ENCODE measurements at regions not wholly inside any gene's neighbourhood (a gene's known extent, or its start where the extent isn't known, plus 50 kb on each side); places are given as distances from the start of the nearest gene placed in this dataset.
A peak's percentile ranks its signal among the peaks of the same experiment; 100 is the strongest.

DNA sequence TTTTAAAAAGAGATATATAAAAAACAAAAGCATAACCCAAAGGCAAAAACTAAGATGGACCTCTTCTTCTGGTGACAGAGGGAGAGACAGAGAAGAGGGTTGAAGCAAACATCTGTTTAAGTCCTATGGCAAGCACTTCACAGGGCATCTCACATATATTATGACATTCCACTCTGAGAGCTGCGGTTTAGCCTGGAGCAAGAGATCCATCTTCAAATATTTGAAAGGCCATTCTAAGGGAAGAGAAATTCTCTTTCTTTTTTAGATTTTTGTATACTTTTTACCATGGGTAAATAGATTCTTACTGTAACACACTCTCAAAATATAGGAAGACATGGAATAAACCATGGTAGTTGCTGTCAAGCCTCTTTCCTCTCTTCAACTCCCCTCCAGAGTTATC is 204.1 kb downstream of the GXYLT1 start:
- Histone ChIP-seq H3K4me1 (ENCODE audit: control insufficient read depth in 1 of 2, insufficient read depth in 2 of 2, low read length in 2 of 2) (peaks cover 0 to 3% of the 10 kb centered on the region in 2 donors), H3K27ac (ENCODE audit: low read depth in 1 of 2, low read length in 2 of 2) (no peak overlapping the region), H3K4me3 (ENCODE audit: low read length in 2 of 2) (no peak overlapping the region), H3K9me3 (ENCODE audit: control insufficient read depth, low read length) (no peaks in the 10 kb centered on the region), H3K27me3 (ENCODE audit: control insufficient read depth in 1 of 2, insufficient read depth in 2 of 2, low read length in 1 of 2) (no peaks in the 10 kb centered on the region), H3K36me3 (ENCODE audit: control insufficient read depth in 1 of 2, insufficient read depth in 2 of 2, low read length in 1 of 2) (no peaks in the 10 kb centered on the region)
- 86 to 91% methylated on average over 1 of the region's 1 CpG for WGBS, 2 donors
- intact Hi-C loops (cut with DNase I) = no loop called here
- DNase-seq (no peak), ATAC-seq (ENCODE audit: low FRiP score) (no peak)

DNA sequence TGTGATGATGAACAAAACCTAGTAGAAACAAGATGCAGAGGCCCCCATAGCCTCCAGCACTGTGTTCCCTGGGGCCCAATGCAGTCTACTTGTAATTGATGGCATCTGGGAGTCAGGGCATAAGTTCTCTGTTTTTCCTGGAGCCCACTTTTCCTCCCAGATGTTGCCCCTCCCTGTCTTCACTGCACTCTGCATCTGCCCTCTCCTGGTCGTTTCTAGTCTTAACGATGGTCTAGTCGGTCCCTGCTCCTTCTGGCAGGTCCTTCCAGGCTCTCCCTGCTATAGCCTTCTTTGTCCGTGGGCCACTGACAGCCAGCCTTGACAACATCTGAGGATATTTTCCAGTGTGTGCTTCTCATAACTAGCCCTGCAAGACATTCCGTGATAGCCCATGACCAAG is 208.3 kb downstream of the GXYLT1 start:
- intact Hi-C loops (cut with DNase I) = no loop called here
- H3K4me3 ChIP-seq (ENCODE audit: low read length in 2 of 2) = no peak overlapping the region
- no peak overlapping the region for H3K27ac ChIP-seq (ENCODE audit: low read depth in 1 of 2, low read length in 2 of 2)
- ATAC-seq (ENCODE audit: low FRiP score) (no peak), DNase-seq (no peak)
- no peaks in the 10 kb centered on the region for H3K27me3 ChIP-seq (ENCODE audit: control insufficient read depth in 1 of 2, insufficient read depth in 2 of 2, low read length in 1 of 2)
- H3K9me3 ChIP-seq (ENCODE audit: control insufficient read depth, low read length) = no peaks in the 10 kb centered on the region
- peaks cover 3% of the 10 kb centered on the region in 2 donors for H3K4me1 ChIP-seq (ENCODE audit: control insufficient read depth in 1 of 2, insufficient read depth in 2 of 2, low read length in 2 of 2)
- WGBS, 2 donors = 55 to 66% methylated on average over 5 of the region's 5 CpGs
- H3K36me3 ChIP-seq (ENCODE audit: control insufficient read depth in 1 of 2, insufficient read depth in 2 of 2, low read length in 1 of 2) = no peaks in the 10 kb centered on the region

DNA sequence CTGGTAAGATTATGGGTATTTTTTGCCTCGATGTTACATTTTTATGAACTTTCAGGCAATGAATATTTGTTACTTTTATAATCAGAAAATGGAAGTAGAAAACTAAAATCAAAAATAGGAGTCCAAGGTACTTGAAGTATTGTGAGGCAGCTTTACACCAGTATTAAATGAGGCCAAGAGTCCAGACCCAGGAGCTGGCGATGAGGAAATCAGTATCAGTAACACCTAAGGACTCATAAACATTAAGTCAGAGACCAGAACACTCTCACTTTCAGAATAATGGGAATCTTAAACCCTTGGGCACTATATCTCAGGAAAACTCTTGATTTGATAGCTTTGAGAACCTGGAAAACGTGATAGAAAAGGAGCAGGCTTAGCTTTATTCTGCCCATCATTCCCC is 208.8 kb downstream of the GXYLT1 start:
- intact Hi-C loops (cut with DNase I) = no loop called here
- Histone ChIP-seq H3K27ac (ENCODE audit: low read depth in 1 of 2, low read length in 2 of 2) (no peak overlapping the region), H3K4me3 (ENCODE audit: low read length in 2 of 2) (no peak overlapping the region), H3K27me3 (ENCODE audit: control insufficient read depth in 1 of 2, insufficient read depth in 2 of 2, low read length in 1 of 2) (no peaks in the 10 kb centered on the region), H3K4me1 (ENCODE audit: control insufficient read depth in 1 of 2, insufficient read depth in 2 of 2, low read length in 2 of 2) (peaks cover 3% of the 10 kb centered on the region in 2 donors), H3K9me3 (ENCODE audit: control insufficient read depth, low read length) (no peaks in the 10 kb centered on the region), H3K36me3 (ENCODE audit: control insufficient read depth in 1 of 2, insufficient read depth in 2 of 2, low read length in 1 of 2) (no peaks in the 10 kb centered on the region)
- DNase-seq (no peak), ATAC-seq (ENCODE audit: low FRiP score) (no peak)
- WGBS, 2 donors = 79 to 85% methylated on average over 3 of the region's 3 CpGs

DNA sequence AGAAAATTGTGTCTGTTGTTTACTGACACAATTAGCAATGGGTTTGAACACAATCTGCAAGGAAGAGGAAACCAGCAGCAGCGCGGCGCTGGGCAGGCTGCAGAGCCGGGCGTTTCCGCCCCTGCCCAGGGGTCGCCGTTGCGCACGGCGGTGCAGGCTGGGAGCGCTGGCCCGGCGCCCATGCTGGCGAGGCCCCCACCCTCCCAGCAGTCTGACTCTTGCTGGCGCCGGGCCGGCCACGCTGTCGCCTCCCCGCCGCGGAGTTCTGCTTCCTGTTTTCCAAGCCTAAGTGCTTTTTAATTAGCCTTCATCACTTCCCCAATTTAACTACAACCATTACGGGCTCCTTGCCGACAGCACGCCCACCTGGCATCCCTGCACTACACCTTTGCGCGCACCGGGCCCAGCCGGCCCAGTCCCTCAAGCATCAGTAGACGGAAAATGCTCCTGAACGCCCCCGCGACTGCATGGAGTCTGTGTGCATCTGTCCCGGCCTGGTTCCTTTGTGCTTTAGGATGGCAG is 212.1 kb downstream of the GXYLT1 start:
- peak; percentile 88 for DNase-seq
- ATAC-seq (ENCODE audit: low FRiP score) = peak; percentile 88
- Histone ChIP-seq H3K27ac (ENCODE audit: low read depth in 1 of 2, low read length in 2 of 2) (no peak overlapping the region), H3K27me3 (ENCODE audit: control insufficient read depth in 1 of 2, insufficient read depth in 2 of 2, low read length in 1 of 2) (no peaks in the 10 kb centered on the region), H3K9me3 (ENCODE audit: control insufficient read depth, low read length) (no peaks in the 10 kb centered on the region), H3K4me3 (ENCODE audit: low read length in 2 of 2) (peak overlapping the region; percentile 14 to 62), H3K36me3 (ENCODE audit: control insufficient read depth in 1 of 2, insufficient read depth in 2 of 2, low read length in 1 of 2) (no peaks in the 10 kb centered on the region), H3K4me1 (ENCODE audit: control insufficient read depth in 1 of 2, insufficient read depth in 2 of 2, low read length in 2 of 2) (peaks cover 3% of the 10 kb centered on the region in 2 donors)
- intact Hi-C loops (cut with DNase I) = no loop called here
- WGBS, 2 donors = 1% methylated on average over 35 of the region's 35 CpGs

DNA sequence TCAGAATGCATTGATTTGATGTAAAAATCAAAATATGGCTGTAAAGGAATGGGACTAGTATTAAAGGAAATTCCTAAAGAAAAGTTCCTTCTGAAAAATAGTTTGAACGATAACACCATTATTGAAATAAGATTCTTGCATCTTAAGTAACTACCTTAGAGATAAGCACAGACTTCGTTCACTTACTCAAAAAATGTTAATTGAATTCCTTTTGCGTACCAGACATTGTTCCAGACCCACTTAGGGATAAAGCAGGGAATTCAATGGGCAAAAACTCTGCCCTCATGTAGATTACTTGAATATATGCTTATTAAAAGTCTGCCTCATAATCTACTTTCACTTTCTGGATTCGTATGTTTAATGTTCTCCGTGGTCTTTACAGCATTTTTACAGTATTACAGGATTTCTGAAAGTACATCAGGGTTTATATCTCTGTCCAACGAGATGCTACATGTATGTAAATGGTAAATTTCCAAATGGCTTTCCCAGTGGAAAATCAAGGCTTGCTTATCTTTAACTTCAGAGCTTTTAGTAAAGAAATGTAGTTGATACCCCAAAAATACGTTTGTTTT is 213.7 kb downstream of the GXYLT1 start:
- Histone ChIP-seq H3K27ac (ENCODE audit: low read depth in 1 of 2, low read length in 2 of 2) (no peak overlapping the region), H3K36me3 (ENCODE audit: control insufficient read depth in 1 of 2, insufficient read depth in 2 of 2, low read length in 1 of 2) (no peaks in the 10 kb centered on the region), H3K4me1 (ENCODE audit: control insufficient read depth in 1 of 2, insufficient read depth in 2 of 2, low read length in 2 of 2) (peaks cover 0 to 3% of the 10 kb centered on the region in 2 donors), H3K4me3 (ENCODE audit: low read length in 2 of 2) (peak overlapping the region in 1 of 2 donors; percentile 64), H3K9me3 (ENCODE audit: control insufficient read depth, low read length) (no peaks in the 10 kb centered on the region), H3K27me3 (ENCODE audit: control insufficient read depth in 1 of 2, insufficient read depth in 2 of 2, low read length in 1 of 2) (no peaks in the 10 kb centered on the region)
- intact Hi-C loops (cut with DNase I) = no loop called here
- no peak for ATAC-seq (ENCODE audit: low FRiP score)
- 29 to 31% methylated on average over 7 of the region's 7 CpGs for WGBS, 2 donors
- DNase-seq = no peak

DNA sequence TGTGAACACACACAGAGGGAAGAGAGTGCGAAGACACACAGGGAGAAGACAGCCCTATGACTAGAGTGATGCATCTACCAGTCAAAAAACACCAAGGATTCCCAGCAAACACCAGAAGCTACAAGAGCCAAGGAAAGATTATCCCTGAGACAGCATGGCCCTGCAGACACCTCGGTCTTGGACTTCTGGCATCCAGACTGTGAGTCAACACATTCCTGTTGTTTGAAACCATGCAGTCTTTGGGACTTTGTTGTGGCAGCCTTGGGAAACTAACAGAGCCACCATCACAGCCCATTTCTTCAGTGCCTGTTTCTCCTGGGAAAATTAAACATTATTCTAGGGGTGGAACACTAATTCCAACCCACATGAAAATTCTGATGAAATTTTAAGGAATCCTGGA is 220.6 kb downstream of the GXYLT1 start:
- H3K4me1 ChIP-seq (ENCODE audit: control insufficient read depth in 1 of 2, insufficient read depth in 2 of 2, low read length in 2 of 2) = no peaks in the 10 kb centered on the region
- H3K4me3 ChIP-seq (ENCODE audit: low read length in 2 of 2) = no peak overlapping the region
- no peak overlapping the region for H3K27ac ChIP-seq (ENCODE audit: low read depth in 1 of 2, low read length in 2 of 2)
- intact Hi-C loops (cut with DNase I) = no loop called here
- H3K36me3 ChIP-seq (ENCODE audit: control insufficient read depth in 1 of 2, insufficient read depth in 2 of 2, low read length in 1 of 2) = no peaks in the 10 kb centered on the region
- ATAC-seq (ENCODE audit: low FRiP score) = no peak
- WGBS, 2 donors = 53 to 58% methylated on average over 2 of the region's 2 CpGs
- H3K27me3 ChIP-seq (ENCODE audit: control insufficient read depth in 1 of 2, insufficient read depth in 2 of 2, low read length in 1 of 2) = no peaks in the 10 kb centered on the region
- H3K9me3 ChIP-seq (ENCODE audit: control insufficient read depth, low read length) = no peaks in the 10 kb centered on the region
- no peak for DNase-seq

DNA sequence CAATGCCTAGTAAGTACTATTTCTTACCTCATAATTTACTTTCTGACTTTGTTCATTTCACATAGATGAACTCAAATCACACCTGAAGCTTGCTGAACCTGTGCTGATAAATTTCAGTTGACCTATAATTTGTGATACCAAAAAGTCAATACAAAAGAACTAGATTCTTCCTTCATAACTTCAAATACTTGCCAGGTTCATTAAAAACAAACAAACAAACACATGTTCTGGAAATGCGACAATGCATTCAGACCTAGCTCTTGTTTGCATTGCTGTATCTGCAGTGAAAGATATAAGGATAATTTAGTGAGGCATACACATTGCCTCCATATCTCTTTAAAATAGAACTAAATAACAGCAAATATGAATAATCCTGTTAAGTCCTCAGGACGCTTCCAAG is 221.3 kb downstream of the GXYLT1 start:
- ATAC-seq (ENCODE audit: low FRiP score) (no peak), DNase-seq (no peak)
- H3K4me1 ChIP-seq (ENCODE audit: control insufficient read depth in 1 of 2, insufficient read depth in 2 of 2, low read length in 2 of 2) = no peaks in the 10 kb centered on the region
- no peaks in the 10 kb centered on the region for H3K27me3 ChIP-seq (ENCODE audit: control insufficient read depth in 1 of 2, insufficient read depth in 2 of 2, low read length in 1 of 2)
- no peaks in the 10 kb centered on the region for H3K36me3 ChIP-seq (ENCODE audit: control insufficient read depth in 1 of 2, insufficient read depth in 2 of 2, low read length in 1 of 2)
- no peak overlapping the region for H3K4me3 ChIP-seq (ENCODE audit: low read length in 2 of 2)
- H3K9me3 ChIP-seq (ENCODE audit: control insufficient read depth, low read length) = no peaks in the 10 kb centered on the region
- intact Hi-C loops (cut with DNase I) = no loop called here
- H3K27ac ChIP-seq (ENCODE audit: low read depth in 1 of 2, low read length in 2 of 2) = no peak overlapping the region
- 97 to 100% methylated on average over 2 of the region's 2 CpGs for WGBS, 2 donors

DNA sequence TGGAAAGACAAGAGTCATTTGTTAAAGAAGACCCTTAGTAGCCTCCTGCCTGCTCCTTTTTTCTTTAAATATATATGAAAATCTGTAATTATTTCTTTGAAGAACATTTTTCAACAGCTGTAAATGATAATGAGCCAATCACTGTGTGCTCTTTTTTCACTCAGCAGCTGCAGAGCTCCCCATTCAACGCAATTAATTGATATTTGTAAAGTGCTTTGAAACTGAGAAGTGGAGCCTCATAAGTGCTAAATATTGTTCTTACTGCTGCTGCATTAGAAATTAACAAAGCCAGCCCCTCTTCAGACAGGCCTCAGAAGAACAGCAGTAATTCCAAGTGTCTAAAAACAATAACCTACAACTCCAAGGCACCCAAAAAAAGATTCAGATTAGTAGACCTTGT is 224.3 kb downstream of the GXYLT1 start:
- intact Hi-C loops (cut with DNase I) = no loop called here
- 90 to 93% methylated on average over 1 of the region's 1 CpG for WGBS, 2 donors
- peaks cover 1% of the 10 kb centered on the region for H3K9me3 ChIP-seq (ENCODE audit: control insufficient read depth, low read length)
- ATAC-seq (ENCODE audit: low FRiP score) (no peak), DNase-seq (no peak)
- H3K36me3 ChIP-seq (ENCODE audit: control insufficient read depth in 1 of 2, insufficient read depth in 2 of 2, low read length in 1 of 2) = no peaks in the 10 kb centered on the region
- H3K4me1 ChIP-seq (ENCODE audit: control insufficient read depth in 1 of 2, insufficient read depth in 2 of 2, low read length in 2 of 2) = no peaks in the 10 kb centered on the region
- no peak overlapping the region for H3K4me3 ChIP-seq (ENCODE audit: low read length in 2 of 2)
- H3K27ac ChIP-seq (ENCODE audit: low read depth in 1 of 2, low read length in 2 of 2) = no peak overlapping the region
- no peaks in the 10 kb centered on the region for H3K27me3 ChIP-seq (ENCODE audit: control insufficient read depth in 1 of 2, insufficient read depth in 2 of 2, low read length in 1 of 2)

DNA sequence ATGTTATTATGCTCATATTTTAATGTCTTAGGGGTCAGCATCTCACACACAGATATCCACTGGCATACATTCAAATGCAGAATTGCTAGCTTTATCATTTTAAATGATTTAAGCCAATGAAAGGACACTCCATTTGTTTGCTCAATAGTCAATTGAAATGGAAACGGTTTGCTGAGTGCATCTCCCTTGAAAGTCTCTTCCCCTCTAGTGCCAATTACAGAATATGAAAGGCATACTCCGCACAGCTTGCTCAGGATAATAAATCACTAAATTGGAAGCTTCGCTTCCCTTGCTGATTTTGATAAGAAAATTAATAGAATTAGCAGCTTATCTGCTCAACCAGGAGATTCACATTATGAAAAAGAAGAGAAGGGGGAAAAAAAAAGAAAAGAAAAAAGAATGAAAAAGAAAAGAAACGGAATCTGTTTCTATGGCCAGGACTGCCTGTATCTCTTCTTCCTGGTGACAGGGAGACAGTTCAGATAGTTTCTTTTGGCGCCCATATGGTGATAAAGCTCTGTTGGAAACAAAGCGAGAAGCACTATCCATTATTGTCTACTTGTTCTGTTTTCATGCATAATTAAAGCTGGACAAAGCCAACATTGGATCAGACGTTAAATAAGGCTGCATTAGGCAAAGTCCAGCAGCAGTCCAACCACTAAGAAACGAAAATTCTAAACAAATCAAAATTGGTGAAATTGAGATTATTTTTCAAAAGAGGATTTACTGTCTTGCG is 225.0 kb downstream of the GXYLT1 start:
- 79 to 81% methylated on average over 9 of the region's 9 CpGs for WGBS, 2 donors
- H3K27me3 ChIP-seq (ENCODE audit: control insufficient read depth in 1 of 2, insufficient read depth in 2 of 2, low read length in 1 of 2) = no peaks in the 10 kb centered on the region
- peaks cover 1% of the 10 kb centered on the region for H3K9me3 ChIP-seq (ENCODE audit: control insufficient read depth, low read length)
- intact Hi-C loops (cut with DNase I) = no loop called here
- ATAC-seq (ENCODE audit: low FRiP score) (no peak), DNase-seq (no peak)
- no peaks in the 10 kb centered on the region for H3K36me3 ChIP-seq (ENCODE audit: control insufficient read depth in 1 of 2, insufficient read depth in 2 of 2, low read length in 1 of 2)
- no peaks in the 10 kb centered on the region for H3K4me1 ChIP-seq (ENCODE audit: control insufficient read depth in 1 of 2, insufficient read depth in 2 of 2, low read length in 2 of 2)
- H3K4me3 ChIP-seq (ENCODE audit: low read length in 2 of 2) = no peak overlapping the region
- no peak overlapping the region for H3K27ac ChIP-seq (ENCODE audit: low read depth in 1 of 2, low read length in 2 of 2)
